Stimulated activated CD8-positive, alpha-beta memory T cell treated with anti-CD3 and anti-CD28 coated beads, Interleukin-2, amount 100 ng/mL, for 1 hour (primary cell): ENCODE measurements at regions not wholly inside any gene's neighbourhood (a gene's known extent, or its start where the extent isn't known, plus 50 kb on each side); places are given as distances from the start of the nearest gene placed in this dataset.

Source experiments
- DNase-seq, 2 donors: peaks; one replicate each; pipeline ENCODE4 v3.0.0-alpha.2; 2020; ENCODE audit warnings: low read depth in 2 of 2

GRCh38 chr22:49327411-49328117, 500.1 kb downstream of the BRD1 start:
- no peak for DNase-seq

DNA sequence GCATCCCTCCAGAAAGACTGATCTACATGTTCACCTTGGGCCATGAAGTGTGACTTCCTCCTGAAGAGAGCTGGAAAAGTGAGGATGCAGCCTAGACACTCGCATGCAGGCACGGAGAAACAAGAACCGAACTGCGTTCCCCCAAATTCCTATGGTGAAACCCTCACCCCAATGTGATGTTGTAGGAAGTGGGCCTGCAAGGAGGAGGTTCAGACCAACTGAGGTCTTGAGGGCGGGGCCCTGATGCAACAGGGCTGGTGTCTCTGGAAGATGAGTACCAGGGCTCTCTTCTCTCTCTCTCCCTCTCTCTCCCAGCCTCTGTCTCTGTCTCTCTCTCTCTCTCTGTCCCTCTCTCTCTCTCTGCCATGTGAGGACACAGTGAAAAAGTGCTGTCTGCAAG, 501.1 kb downstream of the BRD1 start:
- DNase-seq = no peak

DNA sequence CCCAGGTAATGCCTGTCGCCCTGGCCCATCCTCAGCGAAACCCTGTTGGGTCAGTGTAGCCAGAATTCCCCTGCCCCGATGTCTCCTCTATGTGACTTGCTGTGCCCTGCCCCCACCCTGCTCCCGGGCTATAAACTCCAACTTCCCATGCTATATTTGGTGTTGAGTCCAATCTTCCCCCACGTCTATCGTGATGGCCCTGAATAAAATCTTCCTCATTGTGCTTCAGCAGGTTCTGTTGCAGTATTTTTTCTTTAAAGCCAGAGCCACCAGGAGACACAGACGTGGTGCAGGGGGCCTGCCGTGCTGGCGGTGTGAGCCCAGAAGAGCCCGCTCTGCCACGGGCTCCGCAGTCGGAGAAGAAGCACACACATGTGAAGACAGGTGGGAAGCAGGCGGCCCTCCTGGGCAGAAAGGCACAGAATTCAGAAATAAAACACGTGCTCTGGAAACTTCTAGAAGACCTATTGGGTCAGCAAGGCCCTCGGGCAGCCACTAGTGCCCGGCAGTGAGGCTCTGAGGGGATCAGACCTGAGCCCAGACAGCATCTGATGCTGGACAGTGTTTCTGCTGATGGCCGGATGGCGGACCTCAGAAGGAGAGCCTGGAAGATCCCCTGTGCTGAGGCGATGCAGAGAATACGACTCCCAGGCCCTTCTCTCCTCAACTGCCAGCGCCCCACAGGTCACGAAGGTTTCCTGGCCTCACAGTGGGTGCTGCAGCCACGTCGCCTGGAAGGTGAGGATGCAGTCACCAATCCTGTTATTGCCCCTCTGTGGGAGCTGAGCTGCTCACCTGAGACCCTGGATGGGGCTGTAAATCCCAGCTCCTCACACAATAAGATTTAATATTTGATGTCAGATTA, 501.9 kb downstream of the BRD1 start:
- DNase-seq = no peak

DNA sequence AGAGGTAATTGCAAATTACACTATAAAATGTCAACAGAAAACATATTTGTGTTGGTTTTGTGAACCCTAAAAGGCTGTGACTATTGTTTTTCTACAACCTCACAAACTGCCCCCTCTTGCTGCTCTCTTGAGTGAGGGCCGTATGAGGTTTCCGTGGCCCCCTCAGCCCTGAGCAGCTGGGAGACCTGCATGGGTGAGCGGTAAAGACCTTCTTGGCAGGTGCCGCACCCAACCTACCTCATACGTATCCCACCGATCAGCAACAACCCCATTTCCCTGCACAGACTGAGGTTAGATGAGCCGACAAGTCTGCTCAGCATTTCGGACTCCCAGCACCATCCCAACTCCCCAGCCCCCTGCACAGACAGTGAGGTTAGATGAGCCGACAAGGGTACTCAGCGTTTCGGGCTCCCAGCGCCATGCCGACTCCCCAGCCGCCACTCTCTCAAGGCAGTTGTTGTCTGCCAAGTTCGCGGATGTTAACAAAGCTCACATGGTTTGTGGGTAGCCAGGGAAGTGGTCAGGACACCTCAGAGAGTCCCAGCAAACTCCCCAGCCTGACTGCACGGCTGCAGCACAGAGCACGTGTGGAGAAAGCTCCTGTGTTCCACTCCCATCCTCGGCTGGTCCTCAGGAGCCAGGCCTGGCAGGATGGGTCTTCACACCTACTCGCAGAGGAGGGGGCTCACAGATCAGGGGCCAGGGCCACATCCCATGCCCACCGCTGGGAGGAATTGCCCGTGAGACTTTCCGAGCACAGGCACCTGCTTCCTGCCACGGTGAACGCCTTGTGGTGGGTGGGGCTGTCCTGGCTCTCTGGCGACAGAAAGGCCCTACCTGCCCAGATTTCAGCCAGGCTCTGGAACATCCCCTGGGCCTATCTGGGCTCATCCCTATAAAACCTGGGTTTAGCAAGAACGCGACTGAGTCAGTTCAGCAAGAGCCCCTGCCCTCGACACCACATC, 502.9 kb downstream of the BRD1 start:
- no peak for DNase-seq

DNA sequence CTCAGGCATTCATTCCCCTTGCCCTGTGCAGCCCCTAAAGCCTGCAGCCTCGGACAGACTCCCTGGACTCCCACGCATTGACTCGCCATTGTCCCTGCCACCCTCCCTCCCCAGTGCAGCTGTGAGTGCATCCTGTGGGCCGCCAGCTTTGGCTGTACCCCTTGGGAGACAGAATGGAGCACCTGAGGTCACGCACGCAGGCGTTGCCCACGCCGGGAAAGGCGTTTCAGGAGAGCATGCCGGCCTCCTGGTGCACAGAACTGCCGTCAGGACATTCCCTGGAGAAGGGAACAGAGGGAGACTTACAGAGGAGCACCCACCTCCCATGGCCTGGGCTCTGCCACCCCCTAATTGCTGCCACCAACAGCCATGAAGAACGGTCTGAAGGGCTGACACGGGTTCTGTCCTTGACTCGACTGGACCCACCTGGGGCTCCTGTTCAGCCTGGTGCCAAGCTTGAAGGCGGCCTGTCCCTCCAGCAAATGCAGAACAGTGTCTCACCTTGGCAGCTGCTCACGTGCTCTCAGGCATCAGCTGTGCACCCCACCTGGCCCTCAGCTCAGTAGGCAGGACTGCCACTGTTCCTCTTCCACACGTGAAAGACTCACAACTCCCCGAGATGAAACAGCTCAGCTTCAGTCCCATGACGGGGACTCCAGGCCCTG, 503.8 kb downstream of the BRD1 start:
- no peak for DNase-seq

DNA sequence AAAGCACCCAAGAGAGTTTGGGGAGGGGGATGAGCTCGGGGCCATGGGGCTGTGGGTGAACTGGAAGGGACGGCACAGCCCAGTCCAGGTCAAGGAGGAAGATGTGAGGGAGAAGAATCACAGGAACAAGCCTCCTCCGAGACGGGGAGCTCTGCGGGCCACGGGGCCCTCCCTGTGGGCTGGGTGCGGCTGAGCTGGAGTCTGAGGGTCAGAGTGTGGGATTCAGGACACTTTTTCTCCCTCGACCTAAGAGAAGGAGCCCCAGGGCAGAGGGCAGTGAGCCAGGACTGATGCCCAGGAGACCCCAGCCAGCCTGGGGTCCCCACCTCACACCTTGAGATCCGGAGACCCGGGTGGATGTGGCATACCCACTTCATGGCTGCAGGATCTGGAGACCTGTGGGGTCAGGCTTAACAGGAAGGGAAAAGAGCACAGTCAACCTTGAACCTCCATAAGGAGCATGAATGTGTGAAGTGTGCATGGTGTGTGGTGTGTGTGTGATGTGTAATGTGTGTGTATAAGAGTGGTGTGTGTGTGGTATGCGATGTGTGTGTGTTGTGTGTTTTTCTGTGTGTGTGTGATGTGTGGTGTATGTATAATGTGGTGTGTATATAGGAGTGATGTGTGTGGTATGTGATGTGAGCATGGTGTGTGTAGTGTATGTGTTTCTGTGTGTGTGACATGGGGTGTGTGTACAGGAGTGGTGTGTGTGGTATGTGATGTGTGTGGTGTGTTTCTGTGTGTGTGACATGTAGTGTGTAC, 504.6 kb downstream of the BRD1 start:
- DNase-seq = no peak

DNA sequence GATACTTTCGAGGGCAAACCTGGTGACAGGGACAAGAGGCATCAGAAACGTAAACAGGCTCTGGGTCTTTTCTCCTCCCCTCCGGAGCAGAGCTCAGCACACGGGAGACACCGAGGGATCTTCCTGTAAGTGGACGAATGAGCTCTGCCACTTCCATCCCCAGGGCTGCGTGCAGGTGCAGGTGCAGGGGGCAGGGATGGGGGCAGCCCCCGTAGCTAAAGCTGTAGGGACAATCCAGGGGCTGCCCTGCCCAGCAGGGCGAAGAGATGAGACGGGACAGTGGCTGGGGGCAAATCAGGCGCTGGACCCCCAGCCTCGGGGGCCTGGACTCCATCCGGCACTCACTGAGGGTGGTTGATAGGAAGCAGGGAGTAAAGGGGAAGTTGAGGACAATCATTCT, 505.4 kb downstream of the BRD1 start:
- no peak for DNase-seq

DNA sequence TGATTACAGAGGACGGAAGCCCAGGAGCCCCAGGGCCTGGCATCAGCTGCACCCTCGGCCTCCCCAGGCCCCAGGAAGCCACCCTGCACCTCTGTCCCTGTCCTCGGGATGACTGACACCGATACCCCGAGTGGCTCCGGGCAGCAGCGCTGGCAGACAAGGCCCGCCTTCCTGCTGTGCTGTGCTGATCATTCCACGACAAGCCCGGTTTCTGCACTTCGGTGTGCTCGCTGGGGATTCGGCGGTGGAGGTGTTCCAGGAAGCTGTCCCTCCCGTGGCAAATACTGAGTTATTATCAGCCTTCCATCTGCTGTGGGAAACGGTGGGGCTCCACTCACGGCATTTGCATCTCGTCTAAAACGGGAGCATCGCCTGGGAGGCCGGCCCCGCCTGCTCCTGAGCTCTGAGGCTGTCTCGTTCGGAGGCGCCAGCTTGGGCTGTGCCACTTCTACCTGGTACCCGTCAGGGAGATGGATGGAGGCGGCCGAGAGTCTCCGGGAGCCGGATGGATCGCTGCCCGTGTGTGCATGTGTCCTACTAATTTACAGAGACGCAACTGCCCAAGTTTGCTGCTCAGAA, 506.1 kb downstream of the BRD1 start:
- no peak for DNase-seq

GRCh38 chr22:49320714-49321476, 506.8 kb downstream of the BRD1 start:
- DNase-seq = no peak

DNA sequence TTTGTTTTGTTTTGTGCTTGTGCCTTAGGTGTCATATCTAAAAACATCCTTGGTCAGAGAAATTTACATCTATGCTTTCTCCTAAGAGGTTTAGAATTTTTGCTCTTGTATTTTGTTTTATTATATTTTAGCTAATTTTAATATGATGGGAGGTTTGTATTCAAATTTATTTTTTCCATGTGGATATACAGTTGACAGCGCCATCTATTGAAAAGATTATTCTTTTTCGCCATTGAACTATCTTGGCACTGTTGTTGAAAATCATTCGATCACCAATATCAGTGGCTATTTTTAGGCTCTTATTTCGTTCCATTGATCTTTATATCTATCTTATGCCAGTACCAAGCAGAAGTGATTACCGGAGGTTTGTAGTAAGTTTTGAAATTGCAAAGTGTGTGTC, 510.3 kb downstream of the BRD1 start:
- DNase-seq = no peak

GRCh38 chr22:49312601-49313000, 515.1 kb downstream of the BRD1 start:
- DNase-seq = no peak

- no peak for DNase-seq
Measured at GRCh38 chr22:49310354-49310753, 517.3 kb downstream of the BRD1 start.

- no peak for DNase-seq
Measured at GRCh38 chr22:49308300-49308699, 519.4 kb downstream of the BRD1 start.

DNA sequence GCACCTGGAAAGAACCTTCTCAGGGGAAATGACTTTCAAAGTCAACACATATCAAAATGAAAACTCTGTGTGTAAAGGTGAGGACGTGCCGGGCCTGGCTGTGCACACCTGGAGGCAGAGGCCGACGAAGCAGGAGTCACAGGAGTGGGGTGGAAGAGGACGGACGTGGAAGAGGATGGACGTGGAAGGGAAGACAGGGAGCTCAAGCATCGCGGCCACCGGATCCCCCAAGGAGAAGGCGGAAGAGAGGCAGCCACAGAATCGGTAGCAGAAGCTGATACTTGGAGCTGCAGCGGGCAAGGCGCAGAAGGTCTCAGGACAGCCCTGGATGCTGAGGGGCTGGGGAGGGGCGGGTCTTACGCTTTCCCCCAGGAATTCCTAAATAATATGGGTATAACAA, 519.8 kb downstream of the BRD1 start:
- DNase-seq = no peak

DNA sequence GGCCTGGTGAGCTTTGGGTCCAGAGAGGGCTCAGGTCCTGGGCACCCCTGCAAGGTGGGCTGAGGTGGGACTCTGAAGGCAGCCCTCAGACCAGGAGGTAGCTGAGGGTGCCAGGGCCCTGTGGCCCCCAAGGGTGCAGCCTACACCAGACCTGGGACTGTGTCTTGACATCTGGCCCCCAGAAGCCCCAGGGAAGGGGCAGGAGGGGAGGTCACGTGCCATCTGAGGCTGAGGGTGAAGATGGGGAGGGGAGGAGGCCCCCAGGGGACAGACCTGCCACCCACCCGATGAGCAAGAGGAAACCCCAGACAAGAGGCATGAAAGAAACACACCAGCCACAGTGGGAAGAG, 520.2 kb downstream of the BRD1 start:
- DNase-seq = no peak

DNA sequence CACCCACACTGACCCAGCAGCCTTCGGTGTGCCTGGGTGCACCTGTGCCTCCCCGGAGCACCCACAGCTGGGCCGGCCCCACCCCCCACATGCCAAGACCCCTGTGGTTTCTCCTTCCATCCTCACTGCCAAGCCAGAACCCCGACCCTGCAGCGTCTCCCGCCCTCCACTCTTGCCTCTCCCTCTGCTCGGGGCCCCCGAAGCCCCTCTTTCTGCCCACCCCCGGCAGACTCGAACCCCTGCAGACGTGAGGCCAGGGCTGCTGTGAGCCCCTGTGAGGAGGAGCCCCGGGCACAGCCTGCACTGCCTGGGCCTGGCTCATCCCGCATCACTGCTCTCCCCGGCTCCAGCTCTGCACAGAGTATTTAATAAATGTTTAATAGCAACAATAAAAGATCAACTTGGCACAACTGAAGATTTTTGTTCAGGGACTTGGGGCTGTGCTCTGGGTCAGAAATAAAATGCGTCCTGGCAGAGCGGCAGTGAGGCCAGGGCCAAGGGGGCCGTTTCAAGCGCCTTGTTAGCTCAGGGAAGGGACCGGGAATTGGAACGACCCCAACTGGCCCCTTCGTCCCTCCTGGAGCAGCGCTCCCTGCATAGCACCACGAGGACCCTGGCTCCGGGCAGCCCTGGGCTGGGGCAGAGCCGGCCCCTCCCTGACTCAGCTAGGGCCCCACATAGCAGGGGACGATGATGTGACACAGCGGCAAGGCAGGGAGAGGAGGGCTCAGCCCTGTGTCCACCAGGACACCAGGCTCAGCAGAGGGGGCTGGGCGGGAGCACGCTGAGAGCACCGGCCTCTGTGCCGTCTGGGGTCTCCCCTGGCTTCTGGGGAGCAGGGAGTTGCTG, 520.8 kb downstream of the BRD1 start:
- no peak for DNase-seq

GRCh38 chr22:49305966-49306631, 521.6 kb downstream of the BRD1 start:
- DNase-seq = no peak
